ES-I3 (cell line): ENCODE measurements at regions not wholly inside any gene's neighbourhood (a gene's known extent, or its start where the extent isn't known, plus 50 kb on each side); places are given as distances from the start of the nearest gene placed in this dataset.
"Not testable (repeated sequence)": the region's sequence is repeated elsewhere in the genome, so short reads cannot be mapped to it uniquely, and the experiment has no call there.

Experiments
- H3K36me3 ChIP-seq: 2 replicates; pipeline ENCODE4 v1.6.1; 2013; ENCODE audit warnings: mild to moderate bottlenecking, low read length, control low read depth, moderate library complexity; ENCODE audit not compliant: insufficient read depth
- H3K4me1 ChIP-seq: 2 replicates; pipeline ENCODE4 v1.6.1; 2013; ENCODE audit warnings: mild to moderate bottlenecking, control low read depth, low read length; ENCODE audit not compliant: insufficient read depth
- H3K9ac ChIP-seq: 2 replicates; pipeline ENCODE4 v1.6.1; 2013; ENCODE audit warnings: low read depth, mild to moderate bottlenecking, low read length, moderate library complexity
- H3K9me3 ChIP-seq: 2 replicates; pipeline ENCODE4 v1.6.1; 2013; ENCODE audit warnings: mild to moderate bottlenecking, low read length, moderate library complexity; ENCODE audit not compliant: control insufficient read depth, insufficient read depth

DNA sequence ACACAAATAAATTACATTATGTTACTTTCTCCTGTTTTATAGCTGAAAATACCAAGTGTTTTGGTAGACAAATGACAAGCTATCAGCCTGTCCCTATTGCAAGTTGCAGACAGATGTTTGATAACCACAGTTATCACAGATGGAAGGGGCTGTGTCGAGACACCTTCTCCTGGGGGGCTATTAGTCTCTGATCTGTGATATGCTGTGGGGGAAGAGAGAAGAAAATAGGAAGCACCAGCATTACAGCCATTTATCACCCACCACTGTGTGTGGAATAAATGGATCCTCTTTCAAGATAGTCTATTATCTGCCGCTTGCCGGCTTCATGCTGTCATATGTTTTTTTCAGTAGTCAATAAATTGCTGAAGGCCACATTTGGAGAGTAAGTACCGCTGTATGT is 597.2 kb upstream of the ADARB2 start:
- H3K4me1 ChIP-seq: no peaks in the 10 kb centered on the region
- H3K9me3 ChIP-seq: no peaks in the 10 kb centered on the region
- H3K36me3 ChIP-seq: no peaks in the 10 kb centered on the region
- H3K9ac ChIP-seq: no peak overlapping the region

DNA sequence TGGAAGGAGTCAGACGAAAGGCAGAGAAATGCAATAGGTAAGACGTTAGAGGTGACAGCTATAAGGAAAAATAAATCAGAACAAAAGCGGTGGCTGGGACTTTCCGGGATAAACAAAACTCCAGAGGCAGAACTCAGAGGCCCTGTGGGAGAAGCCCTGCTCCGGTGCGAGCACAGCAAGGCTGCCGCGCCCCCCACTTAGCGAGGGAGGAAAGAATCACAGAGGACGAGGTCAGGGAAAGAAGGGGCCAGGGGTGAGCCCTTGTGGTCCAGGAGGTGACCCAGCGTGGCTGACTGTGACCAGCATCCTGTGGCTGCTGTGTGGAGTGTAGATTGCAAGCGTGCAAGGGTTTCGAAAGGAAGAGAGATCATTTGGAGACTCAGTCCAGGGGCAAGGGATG is 591.8 kb upstream of the ADARB2 start:
- Histone ChIP-seq H3K9ac (no peak overlapping the region), H3K4me1 (peaks cover 4% of the 10 kb centered on the region; the same call in 1 of the 2 replicates), H3K9me3 (no peaks in the 10 kb centered on the region), H3K36me3 (no peaks in the 10 kb centered on the region)

DNA sequence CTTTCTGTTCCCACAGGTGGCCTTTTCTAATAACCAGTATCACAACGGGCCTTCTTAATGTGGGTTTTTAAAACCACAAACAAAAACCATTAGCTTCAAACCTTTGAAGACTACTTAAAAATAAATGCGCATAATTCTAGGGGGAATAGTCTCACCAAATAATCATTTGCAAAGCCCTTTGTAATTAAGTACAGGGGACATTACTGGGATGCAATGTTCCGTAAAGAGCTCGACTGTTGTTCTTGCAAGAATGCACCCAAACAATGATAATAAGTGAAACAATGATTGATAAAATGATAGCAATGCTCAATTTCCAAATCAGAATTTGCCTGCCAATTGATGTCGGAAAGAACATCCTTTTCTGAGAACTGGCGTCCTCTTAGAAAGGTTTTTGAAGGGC is 589.1 kb upstream of the ADARB2 start:
- Histone ChIP-seq H3K4me1 (peaks cover 4% of the 10 kb centered on the region; the same call in 1 of the 2 replicates), H3K9ac (no peak overlapping the region), H3K36me3 (no peaks in the 10 kb centered on the region), H3K9me3 (no peaks in the 10 kb centered on the region)

DNA sequence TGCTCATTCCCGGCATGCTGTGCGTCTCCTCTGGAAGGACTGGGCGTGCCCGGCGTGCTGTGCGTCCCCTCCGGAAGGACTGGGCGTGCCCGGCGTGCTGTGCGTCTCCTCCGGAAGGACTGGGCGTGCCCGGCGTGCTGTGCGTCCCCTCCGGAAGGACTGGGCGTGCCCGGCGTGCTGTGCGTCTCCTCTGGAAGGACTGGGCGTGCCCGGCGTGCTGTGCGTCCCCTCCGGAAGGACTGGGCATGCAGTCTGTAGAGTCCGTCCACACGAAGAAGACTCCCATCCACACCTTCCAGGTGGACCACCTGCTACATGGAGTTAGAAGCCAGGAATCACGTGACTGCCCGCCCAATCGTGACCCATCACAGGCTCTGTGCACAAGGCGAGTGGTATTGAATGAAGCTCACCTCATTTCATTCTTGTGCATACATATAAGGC is 577.7 kb upstream of the ADARB2 start:
- not testable (repeated sequence) for H3K36me3 ChIP-seq, H3K4me1 ChIP-seq, H3K9me3 ChIP-seq, H3K9ac ChIP-seq

DNA sequence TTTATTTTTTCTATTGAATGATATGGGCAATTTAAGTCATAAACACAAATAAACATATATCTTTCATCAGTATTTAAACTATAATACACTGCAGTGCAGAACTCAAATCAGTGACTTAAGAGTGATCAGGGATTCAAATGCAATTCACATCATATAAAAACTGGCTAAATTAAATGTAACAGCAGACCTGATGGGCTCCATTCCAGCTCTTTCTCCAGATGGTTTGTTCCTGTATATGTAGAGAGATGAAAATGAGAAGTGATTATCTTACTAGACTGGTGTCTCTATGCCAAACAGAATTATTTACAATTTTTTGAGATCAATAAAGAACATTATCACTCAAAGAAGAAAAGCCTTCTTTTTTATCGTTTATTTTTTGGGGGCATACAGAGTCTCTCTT is 568.8 kb upstream of the ADARB2 start:
- no peak overlapping the region for H3K9ac ChIP-seq
- H3K36me3 ChIP-seq: no peaks in the 10 kb centered on the region
- no peaks in the 10 kb centered on the region for H3K9me3 ChIP-seq
- no peaks in the 10 kb centered on the region for H3K4me1 ChIP-seq

DNA sequence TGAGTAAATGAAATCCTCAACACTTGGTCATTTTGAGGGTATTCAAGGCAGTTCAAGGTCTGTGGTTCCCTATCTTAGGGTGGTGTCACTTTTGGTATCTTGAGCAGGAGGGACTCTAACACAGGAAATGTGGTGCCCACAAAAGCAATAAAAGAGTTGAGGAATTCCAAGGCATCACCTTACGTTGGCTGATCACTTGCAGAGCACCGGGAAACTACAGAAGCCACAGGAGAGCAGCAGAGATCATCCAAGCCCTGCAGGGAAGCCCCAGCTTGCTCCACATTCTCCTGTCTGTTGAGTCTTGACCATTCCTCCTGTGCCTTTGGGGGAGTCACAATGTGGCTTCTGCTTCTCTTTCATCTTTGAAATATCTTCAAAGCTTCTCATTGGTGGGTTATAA is 565.8 kb upstream of the ADARB2 start:
- Histone ChIP-seq H3K9me3 (no peaks in the 10 kb centered on the region), H3K4me1 (no peaks in the 10 kb centered on the region), H3K36me3 (no peaks in the 10 kb centered on the region), H3K9ac (no peak overlapping the region)

DNA sequence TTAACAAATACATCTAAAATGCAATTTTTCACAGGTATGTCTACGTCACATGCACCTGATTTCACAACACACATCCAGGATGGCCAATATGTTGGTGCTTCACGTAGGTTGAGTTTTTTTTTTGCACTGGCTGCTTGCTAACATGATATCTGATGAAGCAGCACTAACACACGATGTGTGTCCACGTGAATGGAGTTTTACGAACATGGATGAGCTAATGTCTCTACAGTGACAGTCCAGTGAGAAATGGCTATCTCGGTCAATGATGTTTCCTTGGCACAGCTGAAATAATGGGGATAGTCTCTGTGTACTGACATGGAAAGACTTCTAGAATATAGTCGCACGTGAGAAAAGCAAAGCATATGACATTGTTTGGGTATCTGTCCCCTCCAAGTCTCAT is 563.9 kb upstream of the ADARB2 start:
- H3K4me1 ChIP-seq: no peaks in the 10 kb centered on the region
- H3K9ac ChIP-seq: no peak overlapping the region
- H3K36me3 ChIP-seq: no peaks in the 10 kb centered on the region
- no peaks in the 10 kb centered on the region for H3K9me3 ChIP-seq

DNA sequence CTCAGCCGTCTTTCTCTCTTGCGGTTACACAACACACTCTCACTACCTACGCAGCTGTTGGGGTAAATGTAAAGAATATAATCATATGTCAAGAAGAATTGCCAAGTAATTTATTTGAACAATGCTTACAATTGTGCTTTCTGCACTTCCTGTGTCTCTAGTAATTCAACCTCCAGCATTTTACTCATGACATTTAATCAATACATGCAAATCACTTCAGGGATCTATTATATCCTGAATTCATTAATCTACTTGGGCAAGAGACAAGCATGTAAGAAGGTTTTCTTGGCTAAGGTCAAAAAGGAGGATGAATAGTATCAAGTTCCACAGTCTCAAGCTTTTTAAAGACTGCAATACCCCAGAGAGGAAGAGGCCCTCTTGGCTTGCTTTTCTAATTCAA is 562.9 kb upstream of the ADARB2 start:
- Histone ChIP-seq H3K9ac (no peak overlapping the region), H3K36me3 (no peaks in the 10 kb centered on the region), H3K9me3 (no peaks in the 10 kb centered on the region), H3K4me1 (no peaks in the 10 kb centered on the region)

DNA sequence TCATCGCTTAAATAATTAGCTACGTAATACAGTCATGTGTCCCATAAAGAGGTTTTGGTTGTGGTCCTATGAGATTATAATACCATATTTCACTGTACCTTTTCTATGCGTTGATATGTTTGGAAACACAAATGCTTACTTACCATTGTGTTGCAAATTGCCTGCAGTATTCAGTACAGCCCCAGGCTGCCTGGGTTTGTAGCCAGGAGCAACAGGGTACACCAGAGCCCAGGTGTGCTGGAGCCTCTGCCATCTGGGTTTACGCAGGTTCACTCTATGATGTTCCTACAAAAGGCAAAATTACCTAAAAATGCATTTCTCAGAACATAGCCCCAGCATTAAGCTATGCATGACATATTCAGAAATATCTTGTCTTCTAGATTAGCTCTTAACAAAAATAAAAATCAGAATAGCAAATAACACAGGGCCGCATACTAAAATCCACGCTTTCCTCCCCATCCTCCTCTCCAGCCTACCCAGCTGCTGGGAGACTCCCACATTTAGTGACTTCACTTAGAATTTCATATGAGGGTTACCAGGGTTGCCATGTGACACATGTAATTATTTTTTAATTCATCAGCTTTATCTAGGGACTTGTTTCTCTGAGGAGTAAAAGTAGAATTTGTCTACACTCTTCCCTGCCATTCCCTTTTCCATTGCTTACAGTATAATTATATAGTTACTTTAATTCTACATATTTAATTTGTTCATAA is 559.0 kb upstream of the ADARB2 start:
- Histone ChIP-seq H3K9ac (no peak overlapping the region), H3K36me3 (no peaks in the 10 kb centered on the region), H3K4me1 (no peaks in the 10 kb centered on the region; the same call in 1 of the 2 replicates), H3K9me3 (no peaks in the 10 kb centered on the region)

DNA sequence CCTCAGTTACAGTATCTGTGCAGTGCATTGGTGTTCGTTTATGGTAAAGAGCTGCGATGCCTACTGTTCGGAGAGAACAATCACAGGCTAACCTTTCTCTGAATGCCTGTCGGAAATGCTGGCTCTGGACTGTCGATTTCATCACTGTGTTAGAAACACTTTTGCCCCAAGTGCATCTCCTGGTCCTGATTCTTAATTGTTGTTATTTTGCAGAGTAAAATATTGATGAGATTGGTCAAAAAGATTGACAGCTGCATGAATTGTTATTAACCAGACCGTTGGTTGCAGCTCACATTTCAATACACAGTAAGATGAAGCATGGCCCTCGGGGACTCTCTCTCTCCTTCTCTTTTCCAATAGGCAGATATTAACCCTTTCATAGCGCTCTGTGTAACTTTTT is 557.4 kb upstream of the ADARB2 start:
- Histone ChIP-seq H3K4me1 (no peaks in the 10 kb centered on the region; the same call in 1 of the 2 replicates), H3K9ac (no peak overlapping the region), H3K9me3 (no peaks in the 10 kb centered on the region), H3K36me3 (no peaks in the 10 kb centered on the region)

DNA sequence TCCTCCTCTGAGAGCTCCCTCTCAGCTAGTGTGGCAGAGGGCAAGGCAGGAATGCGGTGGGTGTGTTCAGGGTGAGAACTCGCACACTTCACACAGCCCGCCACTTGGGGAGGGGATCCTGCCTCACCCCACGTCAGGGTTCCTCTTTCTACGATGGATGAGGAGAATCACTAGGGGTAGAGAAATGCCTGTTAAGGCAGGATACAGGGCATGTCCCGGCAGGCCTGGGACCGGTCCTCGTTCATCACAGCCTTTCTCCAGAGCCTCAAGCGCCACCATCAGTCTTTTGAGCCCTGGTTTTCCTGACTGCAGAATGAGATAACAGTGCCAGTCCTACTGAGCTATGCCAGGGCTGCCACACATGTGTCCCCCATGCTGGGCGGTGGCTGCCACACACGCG is 546.7 kb upstream of the ADARB2 start:
- Histone ChIP-seq H3K36me3 (no peaks in the 10 kb centered on the region), H3K9ac (no peak overlapping the region), H3K9me3 (no peaks in the 10 kb centered on the region), H3K4me1 (no peaks in the 10 kb centered on the region)

DNA sequence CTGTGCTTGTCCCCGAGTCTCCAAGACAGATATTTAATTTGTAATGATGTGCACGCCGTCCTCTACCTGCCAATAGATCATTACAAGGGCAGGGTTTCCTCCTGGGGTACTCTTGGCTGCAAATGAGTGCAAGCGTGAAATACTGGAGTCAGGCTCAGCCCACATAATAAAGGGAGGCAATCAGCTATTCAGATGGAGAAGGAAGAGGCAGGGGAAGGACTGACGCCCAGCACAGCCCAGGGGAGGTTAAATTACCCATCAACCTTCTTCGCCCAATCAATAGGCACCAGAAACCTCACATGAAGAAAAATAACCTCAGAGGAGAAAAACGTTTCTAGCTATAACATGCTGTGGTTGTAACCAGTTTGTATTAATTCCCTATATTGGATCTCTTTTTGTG is 544.9 kb upstream of the ADARB2 start:
- no peak overlapping the region for H3K9ac ChIP-seq
- no peaks in the 10 kb centered on the region for H3K36me3 ChIP-seq
- no peaks in the 10 kb centered on the region for H3K4me1 ChIP-seq
- H3K9me3 ChIP-seq: no peaks in the 10 kb centered on the region

DNA sequence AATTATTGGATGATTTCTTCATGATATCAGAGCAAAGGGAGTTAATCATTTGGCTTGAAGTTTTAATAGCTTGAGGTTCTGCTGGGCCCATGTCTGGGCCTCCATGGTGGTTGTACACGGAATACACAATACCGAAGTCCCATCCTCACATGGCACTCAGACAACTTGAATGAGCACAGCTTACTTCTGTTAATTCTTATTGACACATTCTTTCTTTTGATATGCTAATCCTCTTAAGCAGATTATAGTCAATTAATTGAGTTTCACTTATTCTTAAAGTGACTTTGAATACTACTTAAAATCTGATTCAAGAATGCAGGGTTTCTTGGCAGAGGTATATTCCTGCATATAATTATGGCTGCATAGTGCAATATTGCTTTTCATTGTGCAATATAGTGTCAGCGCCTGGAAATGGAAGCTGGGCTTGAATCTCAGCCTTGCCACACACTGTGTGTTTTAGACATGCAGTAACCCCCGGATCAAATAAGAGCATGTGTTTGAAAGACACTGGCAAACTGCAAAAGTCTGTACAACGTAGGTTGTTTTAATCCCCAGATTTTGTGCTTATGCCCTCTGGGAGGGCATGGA is 543.5 kb upstream of the ADARB2 start:
- Histone ChIP-seq H3K4me1 (no peaks in the 10 kb centered on the region), H3K36me3 (no peaks in the 10 kb centered on the region), H3K9me3 (no peaks in the 10 kb centered on the region), H3K9ac (no peak overlapping the region)

DNA sequence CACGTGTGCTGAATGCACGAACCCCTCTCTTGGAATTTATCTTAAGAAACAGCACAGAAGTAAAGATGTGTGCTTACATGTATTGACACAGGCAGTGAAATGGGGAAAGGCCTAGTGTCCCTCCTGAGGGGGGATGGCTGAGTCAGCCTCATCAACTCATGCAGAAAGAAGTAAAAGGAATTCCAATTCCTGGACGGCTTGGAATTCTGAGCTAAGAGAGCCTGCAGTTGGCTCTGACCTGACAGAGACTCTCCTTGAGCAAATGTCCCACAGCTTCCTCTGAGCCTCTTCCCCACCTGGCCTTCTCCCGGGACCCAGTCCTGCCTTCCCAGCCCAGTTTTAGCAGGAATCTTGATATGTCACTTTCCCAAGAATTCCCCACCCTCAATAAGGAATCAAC is 542.4 kb upstream of the ADARB2 start:
- Histone ChIP-seq H3K4me1 (no peaks in the 10 kb centered on the region), H3K9me3 (no peaks in the 10 kb centered on the region), H3K36me3 (no peaks in the 10 kb centered on the region), H3K9ac (no peak overlapping the region)

DNA sequence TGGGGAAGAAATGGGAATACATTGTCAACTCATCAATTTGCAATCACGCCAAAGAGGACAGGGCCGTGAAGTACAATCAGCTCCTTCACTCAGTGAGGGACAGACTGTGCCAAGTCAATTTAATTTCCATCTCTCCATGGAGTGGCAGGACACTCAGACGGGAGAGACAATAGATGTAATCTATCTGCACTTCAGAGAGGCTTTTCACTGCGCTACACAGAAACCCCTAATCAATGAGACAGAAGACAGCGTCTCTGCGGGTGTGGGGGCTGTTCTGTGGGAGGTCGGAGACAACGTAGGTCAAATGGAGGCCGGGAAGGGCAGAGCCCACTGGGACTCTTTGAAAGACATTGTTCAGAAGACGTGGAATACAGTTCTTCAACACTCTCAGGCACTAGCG is 541.0 kb upstream of the ADARB2 start:
- Histone ChIP-seq H3K9ac (no peak overlapping the region), H3K4me1 (no peaks in the 10 kb centered on the region), H3K9me3 (no peaks in the 10 kb centered on the region), H3K36me3 (no peaks in the 10 kb centered on the region)
